Mucosa of rectum (tissue), 2 donors: ENCODE measurements at regions not wholly inside any gene's neighbourhood (a gene's known extent, or its start where the extent isn't known, plus 50 kb on each side); places are given as distances from the start of the nearest gene placed in this dataset.

Source experiments
- H3K27ac ChIP-seq, 2 donors: one replicate each; pipeline ENCODE4 v1.7.0; 2013; ENCODE audit warnings: inconsistent platforms in 2 of 2, low read depth in 2 of 2, low read length in 2 of 2
- H3K27me3 ChIP-seq, 2 donors: one replicate each; pipeline ENCODE4 v1.7.0; 2013; ENCODE audit warnings: low read length in 2 of 2; ENCODE audit not compliant: control insufficient read depth in 2 of 2, insufficient read depth in 2 of 2
- H3K36me3 ChIP-seq, 2 donors: one replicate each; pipeline ENCODE4 v1.7.0; 2013; ENCODE audit warnings: low read length in 2 of 2; ENCODE audit not compliant: control insufficient read depth in 2 of 2, insufficient read depth in 2 of 2
- H3K4me1 ChIP-seq, 2 donors: one replicate each; pipeline ENCODE4 v1.7.0; 2013; ENCODE audit warnings: low read length in 2 of 2, mild to moderate bottlenecking in 1 of 2; ENCODE audit not compliant: control insufficient read depth in 2 of 2, insufficient read depth in 2 of 2
- H3K4me3 ChIP-seq, 2 donors: one replicate each; pipeline ENCODE4 v1.7.0; 2013; ENCODE audit warnings: low read length in 2 of 2
- H3K9ac ChIP-seq, 2 donors: one replicate each; pipeline ENCODE4 v1.7.0; 2013; ENCODE audit warnings: low read length in 2 of 2, low read depth in 1 of 2, mild to moderate bottlenecking in 1 of 2
- H3K9me3 ChIP-seq, 2 donors: one replicate each; pipeline ENCODE4 v1.7.0; 2013; ENCODE audit warnings: low read length in 2 of 2; ENCODE audit not compliant: control insufficient read depth in 2 of 2
- donor health status: healthy.
- donor health status: Normal muscosa, but diverticular disease.

DNA sequence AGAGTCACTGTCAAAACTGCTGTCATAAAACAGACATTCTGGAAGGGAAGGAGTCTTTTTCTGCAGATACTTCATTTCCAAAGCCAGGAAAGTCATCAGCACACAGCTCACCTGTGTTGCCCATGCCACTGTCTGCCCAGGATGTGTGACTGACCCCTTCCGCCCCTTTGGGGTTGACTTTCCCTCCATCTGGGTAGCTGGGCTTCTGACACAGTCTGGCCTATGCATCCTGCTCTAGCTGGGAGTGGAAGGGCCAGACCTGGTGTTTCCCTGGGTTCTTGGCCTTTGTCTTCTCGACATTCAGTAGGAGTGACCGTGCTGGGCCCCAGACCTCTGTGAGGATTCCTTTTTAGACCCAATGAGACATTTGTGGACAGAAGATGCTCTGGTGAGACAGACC, 378.9 kb upstream of the NUPR2 start:
- Histone ChIP-seq H3K9me3 (peaks cover 8 to 12% of the 10 kb centered on the region in 2 donors), H3K4me1 (no peaks in the 10 kb centered on the region), H3K9ac (no peak overlapping the region), H3K4me3 (no peak overlapping the region), H3K27ac (no peak overlapping the region), H3K36me3 (no peaks in the 10 kb centered on the region), H3K27me3 (no peaks in the 10 kb centered on the region)

DNA sequence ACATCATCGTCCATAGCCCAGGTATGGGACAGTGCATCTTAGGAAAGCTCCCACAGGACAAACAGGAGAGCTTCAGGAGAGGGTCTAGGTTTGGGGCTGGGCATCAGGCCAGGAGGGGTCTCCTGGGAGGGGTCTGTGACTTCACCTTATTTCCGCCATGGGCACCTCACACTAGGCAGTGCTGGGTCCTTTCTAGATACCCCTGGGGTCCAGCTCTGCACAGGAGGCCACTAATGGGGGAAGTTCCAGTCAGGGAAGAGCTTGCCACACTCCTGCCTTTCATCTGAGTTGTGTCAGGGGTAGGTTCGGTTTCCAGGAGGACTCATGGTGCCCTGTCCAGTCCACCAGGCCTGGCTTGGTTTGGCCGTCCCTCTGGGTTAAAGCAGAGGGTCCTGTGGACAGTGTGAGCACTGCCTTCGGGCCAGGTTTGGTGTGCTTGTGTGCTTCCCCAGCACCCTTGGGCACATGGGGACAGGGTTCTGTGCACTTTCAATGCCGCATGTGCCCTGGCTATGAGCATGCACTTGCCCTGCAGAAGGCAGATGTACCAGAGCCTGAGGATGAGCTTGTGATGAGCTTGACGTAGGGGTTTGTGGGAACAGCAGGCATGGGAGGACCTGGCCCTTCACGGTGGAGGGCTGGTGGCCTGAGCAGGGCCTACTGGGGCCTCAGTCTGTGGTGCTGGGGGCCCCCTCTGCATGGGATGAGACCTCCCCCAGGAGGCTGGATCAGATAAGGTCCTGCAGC, 377.7 kb upstream of the NUPR2 start:
- Histone ChIP-seq H3K9me3 (peaks cover 8 to 12% of the 10 kb centered on the region in 2 donors), H3K4me1 (no peaks in the 10 kb centered on the region), H3K27ac (no peak overlapping the region), H3K27me3 (no peaks in the 10 kb centered on the region), H3K9ac (no peak overlapping the region), H3K36me3 (no peaks in the 10 kb centered on the region), H3K4me3 (no peak overlapping the region)

DNA sequence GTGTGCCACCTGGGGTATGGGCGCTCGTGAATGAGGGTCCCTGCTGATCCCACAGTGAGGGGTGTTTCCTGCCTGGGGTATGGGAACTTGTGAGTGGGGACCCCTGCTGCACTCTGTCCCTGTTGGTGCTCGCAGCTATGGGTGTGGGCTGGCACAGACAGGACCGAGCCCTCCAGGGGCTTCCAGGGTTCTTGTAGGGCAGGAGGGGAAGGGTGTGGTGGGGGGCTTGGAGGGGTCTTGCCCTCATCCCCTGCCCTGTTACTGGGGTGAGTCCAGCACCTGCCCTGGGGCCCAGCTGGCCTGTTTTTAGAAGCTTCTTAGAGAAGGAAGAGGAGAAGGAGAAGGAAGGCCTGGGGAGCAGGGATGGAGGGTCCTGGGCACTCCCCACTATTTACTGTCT, 377.0 kb upstream of the NUPR2 start:
- no peak overlapping the region for H3K27ac ChIP-seq
- H3K36me3 ChIP-seq: no peaks in the 10 kb centered on the region
- H3K4me1 ChIP-seq: no peaks in the 10 kb centered on the region
- no peak overlapping the region for H3K4me3 ChIP-seq
- H3K9ac ChIP-seq: no peak overlapping the region
- no peaks in the 10 kb centered on the region for H3K27me3 ChIP-seq
- peaks cover 8 to 14% of the 10 kb centered on the region in 2 donors for H3K9me3 ChIP-seq

DNA sequence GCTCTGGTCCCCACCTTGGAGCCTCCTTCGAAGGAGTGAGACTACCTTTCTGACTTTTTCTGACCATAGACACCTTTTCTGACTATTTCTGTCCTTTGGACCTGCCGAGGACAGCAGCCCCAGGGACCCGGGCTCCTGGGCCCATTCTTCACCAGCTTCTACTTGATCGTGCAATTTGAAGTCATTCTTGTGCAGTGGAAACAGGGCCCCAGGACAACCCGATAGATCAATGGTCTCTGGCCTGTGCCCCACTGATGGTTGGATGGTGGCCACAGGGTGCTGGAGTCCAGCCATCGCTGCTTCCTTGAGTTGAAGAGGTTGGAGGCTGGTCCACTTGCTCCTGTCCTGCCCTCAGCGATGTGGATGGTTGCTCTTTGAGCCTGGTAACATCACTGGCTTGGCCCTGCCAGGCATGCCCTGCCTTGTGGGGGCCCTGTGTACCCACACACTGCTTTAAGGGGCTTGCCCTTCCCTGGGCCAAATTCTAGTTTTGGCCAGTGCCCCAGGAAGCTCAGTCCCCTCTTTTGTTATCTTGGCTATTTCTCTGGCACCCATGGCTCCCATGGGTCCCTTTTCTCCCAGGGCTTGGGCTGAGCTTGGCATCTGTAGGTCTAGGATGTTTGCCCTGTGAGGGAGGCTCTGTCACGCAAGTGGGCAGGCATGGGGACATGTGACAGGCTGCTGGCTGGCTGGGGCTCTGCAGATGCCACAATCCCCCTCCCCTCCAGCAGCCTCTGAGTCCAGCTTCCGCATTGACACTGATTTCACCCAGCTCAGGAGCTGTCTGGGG, 375.6 kb upstream of the NUPR2 start:
- H3K4me1 ChIP-seq: no peaks in the 10 kb centered on the region
- H3K9me3 ChIP-seq: peaks cover 8 to 15% of the 10 kb centered on the region in 2 donors
- H3K27ac ChIP-seq: no peak overlapping the region
- H3K4me3 ChIP-seq: no peak overlapping the region
- no peak overlapping the region for H3K9ac ChIP-seq
- no peaks in the 10 kb centered on the region for H3K36me3 ChIP-seq
- H3K27me3 ChIP-seq: no peaks in the 10 kb centered on the region

DNA sequence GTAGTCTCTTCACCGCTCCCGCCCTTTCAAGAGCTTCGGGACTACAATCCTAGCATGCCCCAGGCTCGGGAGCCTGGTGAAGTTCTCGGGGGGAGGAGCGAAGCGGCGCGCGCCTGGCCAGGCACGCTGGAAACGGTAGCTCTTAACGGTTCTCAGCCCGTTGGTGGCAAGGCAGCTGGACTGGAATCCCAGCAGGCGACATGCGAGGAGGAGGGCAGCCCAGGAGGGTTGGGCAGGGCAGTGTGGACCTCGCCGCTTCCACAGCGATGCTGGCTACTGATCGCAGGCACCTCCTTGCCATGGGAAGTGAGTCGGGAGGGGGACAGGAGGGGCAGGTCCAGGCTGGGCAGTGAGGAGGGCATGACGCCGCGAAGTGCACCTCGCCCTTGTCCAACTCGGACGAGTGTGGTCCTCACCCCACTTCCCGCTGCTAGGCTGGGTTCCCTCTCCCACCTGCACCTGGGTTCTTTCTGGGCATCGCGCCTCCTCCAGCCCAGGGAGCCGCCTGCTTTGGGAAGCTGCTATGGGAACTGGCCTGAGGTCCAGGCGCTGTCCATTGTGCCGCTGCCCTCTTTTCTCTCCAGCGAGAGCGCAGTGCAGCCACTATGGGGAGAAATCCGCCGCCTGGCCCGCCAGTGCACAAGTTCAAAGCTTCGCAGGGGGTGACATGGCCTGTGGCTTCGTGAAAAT, 367.8 kb upstream of the NUPR2 start:
- Histone ChIP-seq H3K27me3 (no peaks in the 10 kb centered on the region), H3K9ac (no peak overlapping the region), H3K36me3 (no peaks in the 10 kb centered on the region), H3K4me1 (no peaks in the 10 kb centered on the region), H3K27ac (no peak overlapping the region), H3K9me3 (peaks cover 5 to 19% of the 10 kb centered on the region in 2 donors), H3K4me3 (no peak overlapping the region)

DNA sequence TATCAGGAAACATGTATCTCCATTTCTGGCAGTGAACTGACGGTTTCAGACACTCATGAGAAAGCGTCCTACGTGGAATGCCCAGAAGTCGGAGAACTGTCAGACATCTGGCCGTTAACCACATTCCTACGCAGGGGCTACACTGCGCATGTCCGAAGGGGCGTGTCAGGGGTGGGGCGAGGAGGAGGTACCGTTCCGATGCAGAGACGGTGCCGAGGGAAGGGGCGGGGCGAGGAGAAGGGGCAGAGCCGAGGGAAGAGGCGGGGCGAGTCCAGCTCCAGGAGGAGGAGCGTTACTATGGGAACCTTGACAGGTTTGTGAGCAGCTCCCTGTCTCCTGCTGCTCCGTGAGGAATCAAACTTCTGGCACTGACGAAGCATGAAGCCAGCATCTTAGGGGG, 366.9 kb upstream of the NUPR2 start:
- no peaks in the 10 kb centered on the region for H3K4me1 ChIP-seq
- H3K36me3 ChIP-seq: no peaks in the 10 kb centered on the region
- no peaks in the 10 kb centered on the region for H3K27me3 ChIP-seq
- no peak overlapping the region for H3K4me3 ChIP-seq
- H3K9me3 ChIP-seq: peaks cover 5 to 19% of the 10 kb centered on the region in 2 donors
- H3K9ac ChIP-seq: no peak overlapping the region
- no peak overlapping the region for H3K27ac ChIP-seq

DNA sequence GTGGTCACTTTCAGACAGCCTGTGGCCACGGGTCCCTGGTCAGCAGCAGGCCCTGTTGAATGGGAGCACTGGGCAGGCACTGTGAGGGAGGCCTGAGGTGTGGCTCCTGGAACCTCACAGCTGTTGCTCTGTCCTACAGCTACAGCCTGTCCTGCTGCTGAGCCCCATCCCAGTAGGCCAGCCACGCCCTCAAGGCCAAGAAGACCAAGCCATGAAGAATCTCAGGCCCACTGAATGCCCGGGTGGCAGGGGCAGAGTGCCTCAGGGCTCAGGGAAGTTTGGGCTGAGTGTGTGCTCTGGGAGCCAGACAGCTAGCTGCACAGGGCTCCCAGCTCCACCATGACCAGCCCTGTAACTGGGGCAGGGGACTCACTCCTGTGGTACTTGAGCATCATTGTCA, 363.5 kb upstream of the NUPR2 start:
- peaks cover 9 to 24% of the 10 kb centered on the region in 2 donors for H3K9me3 ChIP-seq
- no peaks in the 10 kb centered on the region for H3K27me3 ChIP-seq
- no peaks in the 10 kb centered on the region for H3K36me3 ChIP-seq
- no peak overlapping the region for H3K9ac ChIP-seq
- no peak overlapping the region for H3K27ac ChIP-seq
- H3K4me1 ChIP-seq: no peaks in the 10 kb centered on the region
- no peak overlapping the region for H3K4me3 ChIP-seq

DNA sequence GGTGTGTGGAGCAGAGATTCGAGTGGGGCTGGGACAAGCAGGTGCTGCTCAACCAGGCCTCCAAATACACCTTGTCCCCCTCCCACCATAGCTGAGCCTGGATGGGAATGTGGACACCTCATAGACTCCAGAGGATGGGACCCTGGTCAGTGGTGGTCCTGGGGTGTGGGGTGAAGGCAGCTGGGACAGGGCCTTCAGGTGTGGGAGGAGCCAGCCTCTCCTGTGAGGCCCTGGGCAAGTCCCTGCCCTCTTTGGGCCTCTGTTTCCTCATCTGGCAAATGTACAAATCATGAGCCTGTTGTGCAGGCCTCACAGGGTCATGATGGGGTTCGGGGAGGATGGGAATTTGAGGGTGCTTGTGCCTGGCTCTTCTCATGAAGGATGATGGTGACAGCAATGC, 362.9 kb upstream of the NUPR2 start:
- Histone ChIP-seq H3K4me1 (no peaks in the 10 kb centered on the region), H3K9me3 (peaks cover 9 to 24% of the 10 kb centered on the region in 2 donors), H3K36me3 (no peaks in the 10 kb centered on the region), H3K27ac (no peak overlapping the region), H3K9ac (no peak overlapping the region), H3K27me3 (no peaks in the 10 kb centered on the region), H3K4me3 (no peak overlapping the region)

DNA sequence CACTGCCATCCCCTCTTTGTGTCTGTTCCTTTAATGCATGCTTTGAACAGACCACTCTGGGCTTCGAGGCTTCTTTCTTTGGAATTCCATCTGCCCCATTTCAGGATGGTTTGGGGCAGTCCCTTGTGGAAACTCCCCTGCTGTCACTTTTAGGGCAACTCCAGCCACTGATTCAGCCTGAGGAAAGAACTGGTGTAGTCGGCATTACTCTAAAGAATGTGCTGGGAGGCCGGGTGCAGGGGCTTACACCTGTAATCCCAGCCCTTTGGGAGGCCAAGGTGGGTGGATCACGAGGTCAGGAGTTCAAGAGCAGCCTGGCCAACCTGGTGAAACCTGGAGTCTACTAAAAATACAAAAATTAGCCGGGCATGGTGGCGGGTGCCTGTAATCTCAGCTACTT, 358.1 kb upstream of the NUPR2 start:
- Histone ChIP-seq H3K4me3 (no peak overlapping the region), H3K27ac (no peak overlapping the region), H3K27me3 (no peaks in the 10 kb centered on the region), H3K36me3 (no peaks in the 10 kb centered on the region), H3K4me1 (no peaks in the 10 kb centered on the region), H3K9me3 (peaks cover 10 to 24% of the 10 kb centered on the region in 2 donors), H3K9ac (no peak overlapping the region)

DNA sequence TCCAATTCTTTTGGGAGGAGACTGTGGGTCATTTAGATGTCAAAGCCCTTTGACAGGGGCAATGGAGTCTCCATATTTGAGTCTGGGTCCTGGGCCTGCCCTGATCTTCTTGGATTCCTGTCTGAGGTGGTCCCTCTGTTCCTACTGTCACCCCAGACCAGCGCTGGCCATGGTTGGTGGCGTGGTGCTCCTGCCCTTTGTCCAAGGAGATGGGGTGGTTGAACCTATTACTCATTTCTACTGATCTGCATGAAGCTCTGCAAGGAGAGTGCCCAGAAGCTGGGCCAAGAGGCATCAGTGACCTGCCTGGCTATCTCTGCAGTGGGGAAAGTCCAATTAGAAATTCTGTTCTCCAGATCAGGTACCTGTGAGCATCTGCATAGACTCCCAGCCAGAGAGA, 355.6 kb upstream of the NUPR2 start:
- no peaks in the 10 kb centered on the region for H3K27me3 ChIP-seq
- H3K9me3 ChIP-seq: peaks cover 18 to 27% of the 10 kb centered on the region in 2 donors
- no peaks in the 10 kb centered on the region for H3K36me3 ChIP-seq
- H3K27ac ChIP-seq: no peak overlapping the region
- H3K4me3 ChIP-seq: no peak overlapping the region
- H3K4me1 ChIP-seq: no peaks in the 10 kb centered on the region
- H3K9ac ChIP-seq: no peak overlapping the region
